ENCODE measurements at regions not wholly inside any gene's neighbourhood (a gene's known extent, or its start where the extent isn't known, plus 50 kb on each side); places are given as distances from the start of the nearest gene placed in this dataset.

DNA sequence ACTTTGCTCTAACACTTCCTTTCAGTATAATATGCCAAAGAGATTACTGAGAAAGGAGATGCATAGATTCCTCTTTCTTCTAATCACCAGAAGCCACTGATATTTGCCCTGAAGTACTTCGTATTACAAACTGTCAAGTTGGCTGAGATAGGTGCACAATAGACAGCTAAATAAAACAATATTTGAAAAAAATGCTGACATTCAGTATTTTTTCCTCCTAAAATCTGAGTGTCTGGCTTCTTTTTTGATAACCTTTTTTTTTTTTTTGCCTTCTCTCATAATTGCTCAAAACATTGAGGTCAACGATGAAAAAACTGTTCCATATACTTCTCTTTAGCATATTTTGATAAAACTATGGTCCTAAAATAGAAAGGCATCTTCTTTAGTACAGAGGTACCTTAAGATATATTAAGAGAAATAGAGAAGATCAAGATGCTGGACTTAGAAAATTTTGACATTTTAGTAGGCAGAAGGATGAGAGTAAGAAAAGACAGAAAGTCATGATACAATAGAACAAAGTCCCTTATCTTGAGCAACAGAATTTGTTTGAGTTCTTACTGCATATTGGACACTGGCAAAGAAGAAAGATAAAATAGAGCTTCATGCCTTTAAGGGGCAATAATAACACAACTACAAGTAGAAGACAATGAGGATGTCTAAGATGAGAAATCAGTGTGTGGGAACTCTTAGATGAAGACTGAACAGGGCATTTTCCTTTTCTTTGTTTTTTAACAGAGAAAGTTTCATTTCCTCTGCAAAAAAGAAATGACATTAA lies 220.7 kb downstream of the PTH2R start:
- no peak for DNase-seq (ENCODE audit: low read depth)
- TF ChIP-seq, protein P1, sequence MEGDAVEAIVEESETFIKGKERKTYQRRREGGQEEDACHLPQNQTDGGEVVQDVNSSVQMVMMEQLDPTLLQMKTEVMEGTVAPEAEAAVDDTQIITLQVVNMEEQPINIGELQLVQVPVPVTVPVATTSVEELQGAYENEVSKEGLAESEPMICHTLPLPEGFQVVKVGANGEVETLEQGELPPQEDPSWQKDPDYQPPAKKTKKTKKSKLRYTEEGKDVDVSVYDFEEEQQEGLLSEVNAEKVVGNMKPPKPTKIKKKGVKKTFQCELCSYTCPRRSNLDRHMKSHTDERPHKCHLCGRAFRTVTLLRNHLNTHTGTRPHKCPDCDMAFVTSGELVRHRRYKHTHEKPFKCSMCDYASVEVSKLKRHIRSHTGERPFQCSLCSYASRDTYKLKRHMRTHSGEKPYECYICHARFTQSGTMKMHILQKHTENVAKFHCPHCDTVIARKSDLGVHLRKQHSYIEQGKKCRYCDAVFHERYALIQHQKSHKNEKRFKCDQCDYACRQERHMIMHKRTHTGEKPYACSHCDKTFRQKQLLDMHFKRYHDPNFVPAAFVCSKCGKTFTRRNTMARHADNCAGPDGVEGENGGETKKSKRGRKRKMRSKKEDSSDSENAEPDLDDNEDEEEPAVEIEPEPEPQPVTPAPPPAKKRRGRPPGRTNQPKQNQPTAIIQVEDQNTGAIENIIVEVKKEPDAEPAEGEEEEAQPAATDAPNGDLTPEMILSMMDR (IDR thresholded peaks at IDR 0.05; ENCODE audit: low read length, missing control alignments) = no peak
- no peak overlapping the region for H3K4me3 ChIP-seq (replicated peaks; ENCODE audit: low read depth, low read length)

DNA sequence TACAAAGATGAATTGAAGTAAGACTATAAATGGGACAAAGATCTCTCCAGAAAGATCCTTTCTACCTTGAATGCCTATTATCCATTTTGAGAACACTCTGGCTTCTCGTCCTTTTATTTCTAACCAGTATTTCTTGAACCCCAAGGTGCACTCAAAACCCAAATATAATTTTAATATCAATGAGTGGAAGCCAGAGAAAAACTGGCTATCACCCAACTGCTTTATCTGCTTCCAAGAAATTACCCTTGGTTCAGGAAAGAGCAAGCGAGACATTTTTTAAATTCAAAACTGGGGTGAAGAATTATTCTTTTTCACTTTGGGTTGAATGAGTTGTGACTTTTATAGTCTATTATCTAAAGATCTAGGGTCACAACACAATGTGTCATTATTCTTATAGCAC lies 221.3 kb downstream of the PTH2R start:
- TF ChIP-seq, protein P1 (IDR thresholded peaks at IDR 0.05; ENCODE audit: low read length, missing control alignments) = no peak

DNA sequence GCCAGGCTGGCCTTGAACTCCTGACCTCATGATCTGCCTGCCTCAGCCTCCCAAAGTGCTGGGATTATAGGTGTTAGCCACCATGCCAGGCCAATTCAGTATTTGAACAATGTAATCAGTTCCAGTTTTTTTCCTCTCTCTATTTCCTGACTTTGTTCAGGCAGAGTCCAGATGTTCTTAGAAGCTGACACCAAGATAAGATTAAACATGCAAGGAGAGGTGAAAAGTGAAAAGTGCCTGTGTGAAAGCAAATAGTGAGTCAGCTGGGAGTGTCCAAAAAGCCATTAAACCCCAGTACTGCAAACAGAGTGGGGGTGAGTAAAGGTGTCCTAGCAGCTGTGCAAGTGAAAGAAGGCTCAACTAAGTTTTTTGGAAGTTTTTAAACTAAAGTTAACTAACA lies 231.5 kb downstream of the PTH2R start:
- H3K4me3 ChIP-seq (replicated peaks; ENCODE audit: low read depth, low read length) = no peak overlapping the region
- TF ChIP-seq, protein P1 (IDR thresholded peaks at IDR 0.05; ENCODE audit: low read length, missing control alignments) = no peak
- DNase-seq (ENCODE audit: low read depth) = no peak

More for the DNA sequence above, 221.3 kb downstream of the PTH2R start:
- no peak overlapping the region for H3K4me3 ChIP-seq (replicated peaks; ENCODE audit: low read depth, low read length)
- DNase-seq (ENCODE audit: low read depth) = no peak

DNA sequence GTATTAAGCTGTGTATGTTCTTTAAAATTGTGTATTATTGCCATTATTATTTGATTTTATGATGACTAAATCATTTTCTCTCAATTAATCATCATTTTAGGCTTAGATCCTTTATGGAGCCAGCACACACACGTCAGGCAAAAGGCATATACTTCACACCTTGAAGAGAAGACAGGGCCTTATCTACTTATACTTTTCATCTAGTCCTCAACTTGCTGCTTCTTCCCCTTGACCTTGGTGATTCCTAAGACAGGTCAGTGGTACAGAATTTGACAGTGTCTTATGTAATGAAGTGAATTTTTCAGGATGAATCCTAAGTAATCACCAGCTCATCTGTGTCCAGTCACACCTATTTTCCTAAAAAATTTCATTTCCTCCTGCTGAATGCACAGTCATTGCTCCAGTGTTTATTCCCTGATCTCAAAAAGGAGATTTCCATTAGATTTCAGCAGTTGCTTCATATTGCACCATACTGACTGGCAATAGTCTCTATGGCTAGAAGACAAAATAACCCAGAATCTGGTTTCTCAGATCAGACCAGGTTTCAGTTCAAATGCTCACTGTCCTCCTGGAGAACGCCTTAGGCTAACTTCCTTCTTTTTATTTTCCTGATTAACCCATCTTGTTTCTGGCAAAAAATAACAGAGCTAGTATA lies 235.7 kb downstream of the PTH2R start:
- no peak overlapping the region for H3K4me3 ChIP-seq (replicated peaks; ENCODE audit: low read depth, low read length)
- TF ChIP-seq, protein P1 (IDR thresholded peaks at IDR 0.05; ENCODE audit: low read length, missing control alignments) = no peak
- no peak for DNase-seq (ENCODE audit: low read depth)

DNA sequence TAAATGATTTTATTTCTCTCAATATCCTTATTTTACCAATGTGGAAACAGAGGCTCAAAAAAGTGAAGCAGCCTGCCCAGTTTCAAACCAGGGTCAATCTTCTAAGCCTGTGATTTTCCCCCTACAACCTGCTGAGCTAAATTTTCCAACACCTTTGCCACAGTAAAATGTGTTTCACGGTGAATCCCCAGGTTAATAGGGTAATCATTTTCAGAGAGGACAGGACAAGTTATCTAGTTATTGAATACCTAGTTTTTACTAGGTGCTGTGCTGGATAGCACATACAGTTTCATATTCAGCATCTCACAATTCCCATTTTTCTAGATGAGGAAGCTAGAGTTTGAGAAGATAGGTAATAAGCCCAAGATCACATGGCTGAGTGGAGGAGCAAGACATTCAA lies 236.6 kb downstream of the PTH2R start:
- TF ChIP-seq, protein P1 (IDR thresholded peaks at IDR 0.05; ENCODE audit: low read length, missing control alignments) = no peak
- DNase-seq (ENCODE audit: low read depth) = no peak
- no peak overlapping the region for H3K4me3 ChIP-seq (replicated peaks; ENCODE audit: low read depth, low read length)

DNA sequence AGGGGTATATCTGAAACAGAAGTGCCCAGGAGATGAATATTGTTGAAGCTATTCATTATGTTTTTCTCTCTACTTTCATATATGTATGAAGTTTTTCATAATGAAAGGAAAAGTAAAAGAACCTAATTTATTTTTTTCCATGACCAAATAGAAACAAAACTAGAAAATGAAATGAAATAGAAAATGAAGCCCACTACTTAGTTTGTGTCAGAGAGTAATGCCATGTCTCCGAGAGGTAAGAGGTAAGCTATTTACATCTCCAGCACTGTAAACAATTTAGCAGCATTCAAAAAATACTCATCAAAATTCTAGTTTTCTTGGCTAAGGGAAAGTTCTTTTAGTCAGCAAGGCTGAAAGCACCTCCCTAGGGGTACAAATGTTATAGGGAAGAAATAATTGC lies 238.6 kb downstream of the PTH2R start:
- H3K4me3 ChIP-seq (replicated peaks; ENCODE audit: low read depth, low read length) = no peak overlapping the region
- DNase-seq (ENCODE audit: low read depth) = no peak
- TF ChIP-seq, protein P1 (IDR thresholded peaks at IDR 0.05; ENCODE audit: low read length, missing control alignments) = no peak

Measured in fibroblast of pulmonary artery (primary cell).